Fibroblast of the aortic adventitia (primary cell): ENCODE measurements at regions not wholly inside any gene's neighbourhood (a gene's known extent, or its start where the extent isn't known, plus 50 kb on each side); places are given as distances from the start of the nearest gene placed in this dataset.

ENCODE experiments used
- DNase-seq: peaks from one replicate; pipeline ENCODE4 v3.0.0-alpha.2; 2010; ENCODE audit warnings: low read depth
- H3K4me3 ChIP-seq: 2 replicates; pipeline ENCODE4 v1.5.1; 2011; ENCODE audit warnings: low read depth, mild to moderate bottlenecking, control low read depth, low read length, moderate library complexity
- CTCF ChIP-seq: IDR thresholded peaks from 2 replicates; pipeline ENCODE4 v1.5.1; 2011; ENCODE audit warnings: mild to moderate bottlenecking, low read length, control low read depth, inconsistent platforms; ENCODE audit not compliant: insufficient read depth

GRCh38 chr6:19193624-19194023 is 643.5 kb upstream of the ID4 start:
- no peak for TF ChIP-seq CTCF
- DNase-seq = no peak
- H3K4me3 ChIP-seq = no peak overlapping the region

- DNase-seq = peak; percentile 12
- H3K4me3 ChIP-seq = no peak overlapping the region
- peak; percentile 14 for TF ChIP-seq CTCF
Measured at GRCh38 chr6:19204445-19204844, 632.7 kb upstream of the ID4 start.

- no peak for DNase-seq
- TF ChIP-seq CTCF = no peak
- H3K4me3 ChIP-seq = no peak overlapping the region
Measured at GRCh38 chr6:19205076-19205475, 632.1 kb upstream of the ID4 start.

- TF ChIP-seq CTCF = no peak
- no peak for DNase-seq
- H3K4me3 ChIP-seq = no peak overlapping the region
Measured at GRCh38 chr6:19209202-19209601, 628.0 kb upstream of the ID4 start.

GRCh38 chr6:19210849-19211590 is 626.1 kb upstream of the ID4 start:
- TF ChIP-seq CTCF = no peak
- H3K4me3 ChIP-seq = no peak overlapping the region
- no peak for DNase-seq

GRCh38 chr6:19214231-19214630 is 622.9 kb upstream of the ID4 start:
- TF ChIP-seq CTCF = no peak
- H3K4me3 ChIP-seq = no peak overlapping the region
- no peak for DNase-seq

GRCh38 chr6:19219931-19220330 is 617.2 kb upstream of the ID4 start:
- TF ChIP-seq CTCF = no peak
- no peak overlapping the region for H3K4me3 ChIP-seq
- no peak for DNase-seq
